ENCODE measurements at regions not wholly inside any gene's neighbourhood (a gene's known extent, or its start where the extent isn't known, plus 50 kb on each side); places are given as distances from the start of the nearest gene placed in this dataset.

DNA sequence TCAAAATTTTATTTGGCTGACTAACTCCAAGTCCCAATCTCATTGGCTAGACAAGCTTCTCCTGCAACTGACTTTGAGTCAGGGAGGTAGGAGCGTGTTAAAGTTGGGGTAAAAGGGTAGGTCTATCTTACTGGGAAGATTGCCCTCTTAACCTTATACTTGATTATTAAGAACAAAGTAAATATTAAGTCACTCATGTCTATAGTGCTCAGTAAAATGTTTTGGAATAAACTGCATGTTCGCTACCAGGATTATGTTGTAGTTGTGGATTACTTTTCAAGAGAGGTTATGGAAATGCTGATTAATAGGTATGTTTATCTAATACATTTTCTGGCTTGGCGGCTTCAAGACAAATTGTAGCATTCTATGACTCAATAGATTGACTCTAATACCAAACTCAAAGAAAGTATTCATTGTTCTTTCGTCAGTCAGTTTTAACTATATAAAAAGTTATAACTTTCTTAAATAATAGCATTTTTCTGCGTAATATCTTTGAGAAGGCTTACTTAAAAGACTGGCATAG is 539.1 kb downstream of the PSAT1 start:
- no peak for DNase-seq (ENCODE audit: low read depth)
- in situ Hi-C loops (cut with HindIII; ENCODE audit: low pct_unique_long_range_greater_than_20kb, low sequenced_read_pairs) = no loop called here

DNA sequence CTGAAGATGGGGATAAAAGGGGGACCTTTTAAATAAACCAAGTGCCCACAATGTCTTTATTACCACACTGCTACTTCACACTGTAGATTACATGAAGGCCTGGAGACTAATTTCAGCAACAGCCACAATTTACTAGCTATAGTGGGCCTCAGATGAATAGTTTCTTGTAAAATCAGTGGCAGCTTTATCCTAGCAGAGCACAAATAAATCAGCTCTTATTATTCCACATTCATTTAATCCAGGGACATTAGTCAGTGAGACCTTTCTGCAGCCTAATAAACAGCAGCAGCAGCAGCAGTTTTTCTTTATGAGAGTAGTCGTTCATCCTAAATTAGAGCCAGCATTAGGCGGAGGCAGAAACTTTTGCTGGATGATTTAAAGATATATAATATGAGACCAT is 542.3 kb downstream of the PSAT1 start:
- in situ Hi-C loops (cut with HindIII; ENCODE audit: low pct_unique_long_range_greater_than_20kb, low sequenced_read_pairs) = no loop called here
- DNase-seq (ENCODE audit: low read depth) = no peak

DNA sequence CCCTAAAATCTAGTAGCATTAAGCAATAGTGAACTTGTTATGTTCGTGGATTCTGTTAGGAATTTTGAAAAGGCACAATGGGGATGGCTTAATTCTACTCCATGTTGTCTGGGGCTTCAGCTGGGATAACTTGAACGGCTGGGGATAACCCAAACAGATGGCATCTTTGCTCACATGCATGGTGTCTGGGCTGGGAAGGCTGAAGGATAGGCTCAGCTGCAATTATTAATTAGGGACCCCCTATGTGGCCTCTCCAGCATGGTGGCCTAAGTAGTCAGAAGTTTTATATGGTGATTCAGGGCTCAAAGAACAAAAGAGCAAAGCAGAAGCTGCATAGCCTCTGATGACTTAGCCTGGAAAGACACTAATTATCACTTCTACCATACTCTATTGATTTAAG is 551.1 kb downstream of the PSAT1 start:
- in situ Hi-C loops (cut with HindIII; ENCODE audit: low pct_unique_long_range_greater_than_20kb, low sequenced_read_pairs) = no loop called here
- no peak for DNase-seq (ENCODE audit: low read depth)

DNA sequence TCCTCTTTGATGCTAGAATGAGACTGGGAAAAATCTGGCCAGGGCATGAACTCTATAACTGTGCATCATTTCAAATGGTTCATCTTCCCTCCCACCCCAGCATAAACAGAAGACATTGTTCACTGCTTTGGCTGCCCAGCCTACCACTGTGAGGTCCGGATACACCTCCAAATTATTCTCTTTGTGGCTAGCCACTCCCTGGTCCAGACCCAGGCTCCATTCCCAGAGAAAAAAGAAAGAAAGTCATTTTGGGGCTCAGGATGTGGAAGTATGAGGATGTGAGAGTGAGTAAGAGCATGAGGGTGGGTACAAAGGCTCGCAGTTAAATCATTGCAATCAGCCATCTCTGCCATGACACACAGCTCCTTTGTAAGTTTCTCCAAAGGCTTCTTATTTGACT is 559.2 kb downstream of the PSAT1 start:
- in situ Hi-C loops (cut with HindIII; ENCODE audit: low pct_unique_long_range_greater_than_20kb, low sequenced_read_pairs) = no loop called here
- no peak for DNase-seq (ENCODE audit: low read depth)

DNA sequence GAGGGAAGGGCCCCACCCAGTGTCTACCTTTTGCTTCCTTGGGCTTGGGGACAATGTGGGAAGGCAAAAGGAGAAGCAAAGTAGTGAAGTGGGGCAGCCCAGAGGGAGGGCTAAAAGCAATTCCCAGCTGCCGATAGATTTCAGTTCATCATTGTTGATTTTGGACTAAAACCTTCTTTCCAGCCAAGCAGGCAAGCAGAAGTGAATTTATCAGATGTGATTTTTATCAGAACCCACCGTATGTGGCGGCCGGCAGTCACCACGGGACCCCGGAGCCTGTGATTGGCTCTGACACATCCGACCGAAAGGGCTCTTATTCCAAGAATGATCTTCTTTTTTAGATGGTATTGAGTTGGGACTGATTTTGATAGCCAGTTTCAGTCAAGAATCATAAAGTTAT is 559.9 kb downstream of the PSAT1 start:
- DNase-seq (ENCODE audit: low read depth) = no peak

DNA sequence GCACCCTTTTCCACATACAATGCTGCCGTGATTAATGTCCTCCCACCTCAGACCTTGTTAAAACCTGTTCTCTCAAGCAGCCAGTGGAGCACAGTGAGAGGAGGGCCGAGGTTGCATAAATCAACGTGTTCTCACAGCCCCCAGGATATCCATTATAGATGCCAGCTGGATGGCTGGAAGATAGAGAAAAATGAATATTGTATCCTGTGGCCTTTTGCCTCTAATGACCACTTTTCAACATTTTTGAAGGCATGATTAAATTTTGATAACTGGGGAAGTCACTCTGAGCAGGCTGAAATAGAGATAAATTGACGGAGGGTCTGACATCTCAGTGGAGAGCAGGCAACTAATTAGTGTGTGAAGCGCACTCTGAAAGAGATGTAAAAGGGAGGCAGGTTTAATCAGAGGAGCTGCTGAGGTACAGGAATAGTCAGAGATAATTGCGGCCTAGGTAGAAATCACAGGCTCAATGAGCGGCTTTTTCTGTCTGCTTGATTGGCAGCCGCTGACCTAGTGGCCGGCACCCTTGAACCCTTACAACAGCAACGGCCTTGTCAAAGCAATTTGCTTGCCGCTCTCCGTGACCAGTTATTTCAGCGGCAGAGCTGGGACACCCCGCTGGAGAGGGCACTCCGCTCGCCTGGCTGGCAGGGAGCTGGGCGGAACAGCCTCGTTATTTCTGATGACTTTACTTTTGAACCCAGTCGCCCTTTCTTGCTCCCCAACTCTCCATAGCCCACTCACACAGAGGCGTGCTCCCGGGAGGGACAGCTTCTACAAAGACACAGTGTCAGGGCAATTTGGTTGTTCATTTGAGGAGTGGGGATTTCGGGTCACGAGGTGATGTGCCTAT is 560.7 kb downstream of the PSAT1 start:
- in situ Hi-C loops (cut with HindIII; ENCODE audit: low pct_unique_long_range_greater_than_20kb, low sequenced_read_pairs) = no loop called here
- DNase-seq (ENCODE audit: low read depth) = no peak

More for the DNA sequence above, 559.9 kb downstream of the PSAT1 start:
- in situ Hi-C loops (cut with HindIII; ENCODE audit: low pct_unique_long_range_greater_than_20kb, low sequenced_read_pairs) = no loop called here

DNA sequence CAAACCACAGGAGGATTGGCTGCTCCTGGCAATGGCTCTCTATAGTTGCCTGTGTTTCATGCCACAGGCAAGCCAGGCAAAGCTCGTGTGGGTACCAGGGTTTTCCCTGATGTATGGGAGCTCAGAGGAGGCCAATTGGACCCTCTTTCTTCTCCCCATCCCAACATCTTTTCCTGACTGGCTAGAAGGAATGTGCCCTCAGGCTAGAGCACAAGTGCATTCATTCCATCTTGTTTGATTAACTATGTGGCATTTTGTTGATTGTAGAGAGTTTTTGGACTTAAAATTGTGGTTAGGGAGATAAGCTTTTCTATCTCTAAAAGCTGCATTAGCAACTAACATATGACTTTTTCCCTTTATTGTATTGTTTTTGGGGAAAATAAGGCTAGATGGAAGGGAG is 561.3 kb downstream of the PSAT1 start:
- in situ Hi-C loops (cut with HindIII; ENCODE audit: low pct_unique_long_range_greater_than_20kb, low sequenced_read_pairs) = no loop called here

DNA sequence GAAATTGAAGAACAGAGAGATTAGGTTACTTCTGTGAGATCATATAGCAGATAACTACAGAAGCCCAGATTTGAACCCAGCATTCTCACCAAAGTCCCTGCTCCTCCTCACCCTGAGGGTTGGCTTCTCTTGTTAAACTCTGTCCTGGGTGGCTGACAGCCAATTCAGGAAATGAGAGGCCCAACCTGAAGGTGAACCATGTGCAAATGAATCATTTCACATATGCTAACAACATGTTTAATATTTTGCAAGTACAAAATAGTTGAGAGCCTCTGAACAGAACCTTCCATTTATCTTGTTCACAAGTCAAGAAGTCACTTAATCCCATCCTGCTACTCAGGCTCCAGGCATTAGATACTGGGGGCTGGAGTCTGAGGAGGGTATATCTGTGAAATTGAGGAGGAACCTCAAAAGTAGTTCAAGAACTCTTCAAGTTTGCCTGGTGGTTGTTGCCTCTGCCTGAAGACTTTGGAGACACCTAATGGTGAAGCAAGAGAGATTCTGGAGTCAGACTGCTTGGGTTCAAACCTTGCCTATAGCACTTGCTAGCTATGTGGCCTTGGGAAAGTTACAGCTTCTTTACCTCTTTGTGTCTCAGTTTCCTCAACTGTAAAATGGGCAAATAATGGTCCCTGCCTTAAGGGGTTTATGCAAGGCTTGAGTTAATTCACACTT is 564.0 kb downstream of the PSAT1 start:
- in situ Hi-C loops (cut with HindIII; ENCODE audit: low pct_unique_long_range_greater_than_20kb, low sequenced_read_pairs) = no loop called here
- peak; percentile 27 for DNase-seq (ENCODE audit: low read depth)

More for the DNA sequence above, 561.3 kb downstream of the PSAT1 start:
- DNase-seq (ENCODE audit: low read depth) = no peak

DNA sequence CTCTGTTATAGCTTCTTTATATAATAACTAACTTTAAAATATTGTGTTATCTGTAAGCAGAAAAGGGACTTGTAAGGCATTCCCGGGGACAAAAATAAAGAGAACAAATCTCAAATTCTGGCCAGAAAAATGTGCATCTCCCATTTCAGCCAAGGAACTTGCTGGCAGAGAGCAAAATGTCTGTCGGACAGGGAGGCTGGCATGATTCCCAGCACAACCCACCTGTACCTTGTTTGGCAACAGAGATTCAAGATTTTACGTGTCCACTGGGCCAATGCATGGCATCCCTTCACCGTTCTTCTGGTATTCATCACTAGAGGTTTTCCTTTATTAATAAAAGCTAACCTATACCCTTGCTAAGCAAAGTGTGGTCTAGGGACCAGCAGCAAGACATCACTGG is 566.6 kb downstream of the PSAT1 start:
- no peak for DNase-seq (ENCODE audit: low read depth)
- in situ Hi-C loops (cut with HindIII; ENCODE audit: low pct_unique_long_range_greater_than_20kb, low sequenced_read_pairs) = no loop called here

DNA sequence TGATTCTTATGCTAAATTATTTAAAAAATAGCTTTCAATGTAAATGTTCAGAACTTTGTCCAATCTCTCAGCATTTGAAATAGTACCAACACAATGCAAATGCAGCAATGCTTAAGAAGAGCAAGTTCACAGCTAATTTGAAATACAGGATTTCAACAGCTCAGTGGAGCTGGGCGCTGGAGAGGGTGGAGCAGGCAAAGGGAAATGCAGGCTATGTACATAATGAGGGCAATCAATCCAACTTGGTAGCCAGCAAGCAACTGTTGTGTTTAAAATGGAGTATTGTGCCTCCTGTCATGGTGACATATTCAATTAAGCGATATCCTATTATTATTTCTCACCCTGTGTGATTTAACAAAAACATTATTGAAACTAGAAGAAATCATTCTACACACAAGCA is 568.8 kb downstream of the PSAT1 start:
- DNase-seq (ENCODE audit: low read depth) = peak; percentile 16
- in situ Hi-C loops (cut with HindIII; ENCODE audit: low pct_unique_long_range_greater_than_20kb, low sequenced_read_pairs) = no loop called here

DNA sequence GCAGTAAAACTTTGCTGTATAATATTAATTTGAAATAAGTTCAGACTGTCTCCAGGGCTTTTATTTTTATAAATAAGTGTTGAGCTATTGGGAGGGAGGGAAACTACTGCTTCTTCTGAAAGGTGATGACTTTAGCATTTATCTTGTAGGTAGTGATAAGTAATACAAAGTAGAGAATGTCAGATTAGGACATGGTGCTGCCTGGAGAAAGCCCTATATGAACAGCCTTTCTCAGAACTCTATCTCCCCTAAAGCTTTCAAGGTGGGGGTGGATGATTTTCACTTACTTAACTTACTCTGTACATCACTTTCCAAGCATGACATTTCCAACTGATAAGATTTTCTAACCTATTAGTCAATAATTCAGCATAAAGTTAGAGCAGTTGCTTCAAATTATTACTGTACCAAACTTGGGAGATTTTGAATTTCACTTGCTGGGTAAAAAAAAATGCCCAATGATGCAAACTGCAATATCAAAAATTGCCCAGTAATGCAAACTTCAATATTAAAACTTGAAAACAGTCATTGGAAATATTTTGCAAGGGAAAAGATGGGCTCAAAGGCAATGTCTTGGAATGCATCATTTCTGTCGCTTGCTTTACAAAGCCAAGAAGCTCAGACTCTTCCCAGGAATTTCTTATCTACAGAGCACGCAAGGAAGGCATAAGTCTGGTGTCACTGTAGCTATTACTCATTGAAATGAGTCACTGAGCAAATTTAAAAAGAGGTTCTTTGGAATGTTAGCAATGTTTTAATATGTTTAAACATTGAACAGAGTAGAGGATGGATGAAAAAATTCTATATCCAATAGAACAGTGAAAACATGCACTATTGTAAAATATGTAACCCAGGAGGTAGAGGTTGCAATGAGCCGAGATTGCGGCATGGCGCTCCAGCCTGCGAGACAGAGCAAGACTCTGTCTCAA is 569.5 kb downstream of the PSAT1 start:
- DNase-seq (ENCODE audit: low read depth) = peak; percentile 84
- in situ Hi-C loops (cut with HindIII; ENCODE audit: low pct_unique_long_range_greater_than_20kb, low sequenced_read_pairs) = no loop called here

DNA sequence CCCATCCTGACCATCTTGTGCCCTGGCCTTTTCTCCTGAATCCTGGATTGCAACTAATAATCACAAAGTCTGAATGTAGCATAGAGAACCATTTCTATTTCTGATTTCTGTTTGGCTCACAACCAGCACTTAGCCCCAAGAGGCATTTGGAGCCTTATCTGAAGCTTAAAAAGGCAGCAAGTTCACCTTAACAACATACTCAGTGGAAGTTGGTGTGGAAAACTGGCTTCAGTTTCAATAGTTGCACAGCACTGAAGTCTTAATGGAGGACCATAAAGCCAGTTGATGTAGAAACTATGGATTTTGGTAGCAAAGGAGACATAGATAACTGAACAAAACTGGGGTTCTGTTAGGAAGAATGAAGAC is 574.1 kb downstream of the PSAT1 start:
- no peak for DNase-seq (ENCODE audit: low read depth)

DNA sequence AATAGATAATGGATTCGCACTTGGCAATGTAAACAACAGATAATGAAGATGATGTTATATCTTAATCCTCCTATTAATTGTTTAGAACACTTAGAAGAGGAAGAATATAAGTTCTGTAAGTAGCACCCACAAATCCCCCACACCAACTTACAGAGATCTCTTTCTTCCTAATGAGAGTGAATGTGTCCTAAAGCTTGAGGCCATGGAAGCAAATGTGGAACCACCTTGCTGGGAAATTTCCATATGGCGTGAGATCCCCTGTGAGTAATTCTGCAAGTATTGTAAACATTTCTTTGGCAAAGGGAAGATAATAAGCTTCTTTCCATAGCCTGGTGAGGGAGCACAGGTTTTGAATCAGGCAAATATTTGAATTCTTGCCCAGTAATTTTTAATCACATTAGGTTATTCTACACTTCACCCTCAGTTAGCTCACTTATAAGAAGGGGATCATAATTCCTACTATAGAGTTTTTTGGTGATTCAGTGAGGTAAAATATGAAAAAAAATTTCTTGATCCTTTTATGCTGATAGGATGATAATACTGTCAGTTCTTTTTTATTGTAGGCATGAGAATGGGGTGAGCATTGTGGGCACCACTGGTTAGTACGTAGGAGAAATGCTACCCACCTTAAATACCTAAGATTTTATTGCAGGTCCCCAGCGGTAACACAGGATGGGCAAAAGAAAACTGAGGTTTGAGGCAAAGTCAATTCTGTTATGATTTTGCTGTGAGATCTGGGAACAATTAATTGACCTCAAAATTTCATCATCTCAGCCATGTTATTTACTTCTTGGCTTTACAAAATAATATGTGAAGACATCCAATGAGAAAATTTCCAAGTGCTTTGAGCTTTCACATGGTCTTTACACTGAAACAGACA is 574.8 kb downstream of the PSAT1 start:
- peak; percentile 80 for DNase-seq (ENCODE audit: low read depth)
- in situ Hi-C loops (cut with HindIII; ENCODE audit: low pct_unique_long_range_greater_than_20kb, low sequenced_read_pairs) = no loop called here

More for the DNA sequence above, 574.1 kb downstream of the PSAT1 start:
- in situ Hi-C loops (cut with HindIII; ENCODE audit: low pct_unique_long_range_greater_than_20kb, low sequenced_read_pairs) = no loop called here

DNA sequence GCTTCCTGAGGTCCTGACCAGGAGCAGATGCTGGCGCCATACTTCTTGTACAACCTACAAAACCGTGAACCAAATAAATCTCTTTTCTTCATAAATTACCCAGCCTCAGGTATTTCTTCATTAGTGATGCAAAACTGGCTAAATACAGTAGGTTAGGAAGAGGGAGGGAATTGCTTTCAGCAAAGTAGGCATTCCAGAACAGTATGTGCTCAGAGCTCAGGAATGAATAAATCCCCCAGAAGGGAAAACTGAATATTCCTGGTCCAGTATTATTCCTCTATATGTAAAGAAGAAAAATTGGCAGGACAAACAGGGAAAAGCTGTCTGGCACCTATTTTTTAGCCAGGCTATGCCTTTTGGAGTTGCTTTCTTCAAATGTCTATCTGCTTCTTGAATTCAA is 577.1 kb downstream of the PSAT1 start:
- DNase-seq (ENCODE audit: low read depth) = no peak
- in situ Hi-C loops (cut with HindIII; ENCODE audit: low pct_unique_long_range_greater_than_20kb, low sequenced_read_pairs) = no loop called here

DNA sequence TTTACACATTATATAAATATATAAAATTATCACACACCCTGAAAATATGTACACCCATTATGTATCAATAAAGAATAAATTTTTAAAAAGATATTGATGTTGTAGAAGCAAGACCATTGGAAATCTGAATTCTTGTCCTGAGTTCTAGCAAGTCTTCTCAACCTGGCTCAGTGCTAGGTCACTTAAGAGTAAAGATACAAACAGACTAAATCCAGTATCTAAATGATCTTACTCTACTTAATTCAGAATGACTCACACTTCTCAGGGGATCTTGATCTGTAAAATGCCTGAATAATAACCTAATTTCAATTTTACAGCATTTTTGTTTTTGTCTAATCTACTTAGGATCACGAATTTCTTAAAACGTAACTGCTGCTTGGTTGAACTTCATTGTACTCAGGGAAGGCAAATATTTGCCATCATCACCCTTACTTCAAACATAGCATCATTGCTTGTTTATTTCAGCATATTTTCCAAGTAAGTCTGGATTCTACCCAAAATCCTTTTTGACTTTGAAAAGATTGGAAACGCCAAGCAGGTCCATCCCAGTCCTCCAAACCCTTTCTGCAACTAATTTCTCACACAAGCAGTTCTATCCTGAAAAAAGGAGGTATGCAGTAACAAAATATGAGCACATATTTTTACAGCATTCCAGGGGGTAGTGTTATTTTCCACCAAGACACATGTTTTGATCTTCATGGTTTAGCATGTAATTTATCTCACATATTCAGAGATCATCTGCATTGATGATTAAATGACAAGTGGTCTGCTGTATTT is 582.6 kb downstream of the PSAT1 start:
- in situ Hi-C loops (cut with HindIII; ENCODE audit: low pct_unique_long_range_greater_than_20kb, low sequenced_read_pairs) = no loop called here
- DNase-seq (ENCODE audit: low read depth) = no peak

DNA sequence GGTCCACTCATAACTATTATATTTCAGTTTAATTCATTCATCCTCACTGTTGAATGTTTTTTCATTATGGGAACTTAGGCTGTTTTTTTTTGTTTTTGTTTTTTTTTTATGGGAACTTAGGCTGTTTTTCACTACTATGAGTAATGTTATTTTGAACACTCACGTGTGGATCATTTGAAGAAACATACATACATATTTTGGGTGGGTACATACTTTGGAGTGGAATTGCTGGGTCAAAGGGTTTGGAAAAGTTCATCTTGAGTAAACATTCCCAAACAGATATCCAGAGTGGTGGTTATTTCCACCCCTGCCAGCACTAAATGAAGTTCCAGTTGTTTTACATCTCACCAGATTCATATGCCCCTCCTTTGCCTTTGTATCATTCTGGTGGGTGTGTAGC is 584.4 kb downstream of the PSAT1 start:
- DNase-seq (ENCODE audit: low read depth) = no peak
- in situ Hi-C loops (cut with HindIII; ENCODE audit: low pct_unique_long_range_greater_than_20kb, low sequenced_read_pairs) = no loop called here

DNA sequence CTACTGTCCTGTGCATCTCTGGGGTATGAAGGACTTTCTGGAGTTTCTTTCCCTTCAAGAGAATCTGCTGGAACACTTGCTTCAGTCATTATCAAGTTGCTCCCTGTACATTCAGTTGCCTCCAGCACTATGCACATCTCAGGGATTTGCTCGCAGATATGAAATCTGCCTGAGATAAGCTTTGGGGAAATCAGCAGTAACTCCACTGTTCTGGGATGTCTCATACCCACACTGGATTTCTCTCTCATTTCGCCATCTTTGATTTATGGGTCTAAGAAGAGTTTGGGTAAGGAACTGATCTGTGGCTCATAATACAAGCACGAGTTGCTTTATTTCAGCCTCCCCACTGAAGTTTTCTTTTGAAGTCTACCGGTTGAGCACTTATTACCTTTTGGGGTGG is 585.6 kb downstream of the PSAT1 start:
- in situ Hi-C loops (cut with HindIII; ENCODE audit: low pct_unique_long_range_greater_than_20kb, low sequenced_read_pairs) = no loop called here

More for the DNA sequence above, 585.6 kb downstream of the PSAT1 start:
- DNase-seq (ENCODE audit: low read depth) = no peak
